GM18505 (cell line): ENCODE measurements at regions not wholly inside any gene's neighbourhood (a gene's known extent, or its start where the extent isn't known, plus 50 kb on each side); places are given as distances from the start of the nearest gene placed in this dataset.
"Not testable (repeated sequence)": the region's sequence is repeated elsewhere in the genome, so short reads cannot be mapped to it uniquely, and the experiment has no call there.

Source experiments
- ATAC-seq: cut with Tn5 transposase; IDR thresholded peaks from one replicate; pipeline ENCODE4 v1.9.1; 2021; ENCODE audit not compliant: unreplicated experiment
- POLR2A ChIP-seq: IDR thresholded peaks from 4 replicates; pipeline ENCODE4 v1.6.1; 2011; ENCODE audit warnings: borderline replicate concordance; ENCODE audit not compliant: insufficient read depth, insufficient read length; ENCODE audit errors: extremely low read depth

GRCh38 chr1:217981430-217981829, 303.7 kb upstream of the RRP15 start:
- TF ChIP-seq POLR2A, result no peak
- no peak for ATAC-seq

GRCh38 chr1:217982331-217983050, 302.6 kb upstream of the RRP15 start:
- no peak for ATAC-seq
- no peak for TF ChIP-seq POLR2A

- TF ChIP-seq POLR2A, result no peak
These were observed 302.1 kb upstream of the RRP15 start for GRCh38 chr1:217983051-217983375.

GRCh38 chr1:217985641-217986040, 299.5 kb upstream of the RRP15 start:
- no peak for ATAC-seq
- TF ChIP-seq POLR2A, result no peak

More at GRCh38 chr1:217983051-217983375, 302.1 kb upstream of the RRP15 start:
- ATAC-seq, result no peak

- no peak for ATAC-seq
- no peak for TF ChIP-seq POLR2A
These were observed 295.6 kb upstream of the RRP15 start for GRCh38 chr1:217989510-217989909.

GRCh38 chr1:217993439-217993838, 291.7 kb upstream of the RRP15 start:
- no peak for ATAC-seq
- TF ChIP-seq POLR2A, result no peak

- ATAC-seq, result not testable (repeated sequence)
These were observed 276.8 kb upstream of the RRP15 start for GRCh38 chr1:218008296-218008695.

GRCh38 chr1:218015106-218015505, 270.0 kb upstream of the RRP15 start:
- not testable (repeated sequence) for ATAC-seq

GRCh38 chr1:218024211-218024720, 260.8 kb upstream of the RRP15 start:
- no peak for TF ChIP-seq POLR2A
- no peak for ATAC-seq

GRCh38 chr1:218025454-218025853, 259.6 kb upstream of the RRP15 start:
- ATAC-seq, result no peak
- TF ChIP-seq POLR2A, result no peak

GRCh38 chr1:218027152-218027551, 257.9 kb upstream of the RRP15 start:
- no peak for ATAC-seq
- no peak for TF ChIP-seq POLR2A

GRCh38 chr1:218030846-218031245, 254.2 kb upstream of the RRP15 start:
- ATAC-seq, result no peak
- TF ChIP-seq POLR2A, result no peak

GRCh38 chr1:218031901-218032300, 253.2 kb upstream of the RRP15 start:
- no peak for TF ChIP-seq POLR2A
- ATAC-seq, result no peak

- TF ChIP-seq POLR2A, result no peak
- ATAC-seq, result no peak
These were observed 250.6 kb upstream of the RRP15 start for GRCh38 chr1:218034468-218034867.
